ENCODE measurements at regions not wholly inside any gene's neighbourhood (a gene's known extent, or its start where the extent isn't known, plus 50 kb on each side); places are given as distances from the start of the nearest gene placed in this dataset.

DNA sequence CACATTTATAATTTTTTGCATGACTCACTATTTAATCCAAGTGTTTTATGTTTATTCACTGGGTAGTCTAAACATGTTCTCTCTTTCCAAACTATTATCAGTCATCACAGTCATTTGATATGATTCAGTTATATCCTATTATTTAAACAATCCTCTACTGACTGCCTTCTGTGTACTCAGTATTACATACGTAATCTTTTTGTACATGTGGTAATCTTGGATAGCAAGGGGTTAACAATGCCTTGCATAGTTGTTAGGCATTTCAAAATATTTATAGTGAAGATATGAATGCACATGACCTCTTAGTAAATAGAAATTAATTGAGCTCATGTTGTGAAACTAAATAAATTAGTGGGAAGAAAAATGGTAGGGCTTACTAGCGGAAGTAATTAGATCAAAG, 379.4 kb upstream of the KIAA1217 start:
- H3K9ac ChIP-seq (replicated peaks; ENCODE audit: extremely low read depth, insufficient read depth, low read length): no peak overlapping the region
- intact Hi-C loops (cut with micrococcal nuclease) (no loop called here), dilution Hi-C loops (cut with MboI; ENCODE audit: extremely low pct_ligation_motif_present, low sequenced_read_pairs) (no loop called here)
- H3K4me1 ChIP-seq (ENCODE audit: control insufficient read depth, extremely low read depth, insufficient read depth, low read length): no peaks in the 10 kb centered on the region
- peaks cover 6% of the 10 kb centered on the region for H3K9me3 ChIP-seq (replicated peaks; ENCODE audit: control insufficient read depth, insufficient read depth, low read length)
- H3K27me3 ChIP-seq (ENCODE audit: control insufficient read depth in 2 of 2, insufficient read depth in 2 of 2, low read length in 2 of 2): no peaks in the 10 kb centered on the region
- H4K20me1 ChIP-seq (replicated peaks; ENCODE audit: control insufficient read depth, extremely low read depth, insufficient read depth, low read length): no peaks in the 10 kb centered on the region
- H3K36me3 ChIP-seq (ENCODE audit: control insufficient read depth in 2 of 2, extremely low read depth in 1 of 2, insufficient read depth in 2 of 2, low read length in 2 of 2): no peaks in the 10 kb centered on the region
- no peak overlapping the region for H3K27ac ChIP-seq (ENCODE audit: insufficient read depth, low read depth, low read length)
- no TSS peak for BruUV-seq (replicated peaks)
- H3K79me2 ChIP-seq (ENCODE audit: control insufficient read depth, insufficient read depth, low read length): no peaks in the 10 kb centered on the region
- DNase-seq (ENCODE audit: low read depth, low spot score) (no peak), FAIRE-seq (no peak)
- TF ChIP-seq MYC (IDR thresholded peaks at IDR 0.05; ENCODE audit: low read depth, low read length): no peak
- no peak for TF ChIP-seq FOS (IDR thresholded peaks at IDR 0.05; ENCODE audit: borderline replicate concordance, insufficient read depth, low read length)
- TF ChIP-seq GATA2 (IDR thresholded peaks at IDR 0.05; ENCODE audit: insufficient read depth, insufficient read length, low read depth, low read length): no peak
- TF ChIP-seq, protein P1, sequence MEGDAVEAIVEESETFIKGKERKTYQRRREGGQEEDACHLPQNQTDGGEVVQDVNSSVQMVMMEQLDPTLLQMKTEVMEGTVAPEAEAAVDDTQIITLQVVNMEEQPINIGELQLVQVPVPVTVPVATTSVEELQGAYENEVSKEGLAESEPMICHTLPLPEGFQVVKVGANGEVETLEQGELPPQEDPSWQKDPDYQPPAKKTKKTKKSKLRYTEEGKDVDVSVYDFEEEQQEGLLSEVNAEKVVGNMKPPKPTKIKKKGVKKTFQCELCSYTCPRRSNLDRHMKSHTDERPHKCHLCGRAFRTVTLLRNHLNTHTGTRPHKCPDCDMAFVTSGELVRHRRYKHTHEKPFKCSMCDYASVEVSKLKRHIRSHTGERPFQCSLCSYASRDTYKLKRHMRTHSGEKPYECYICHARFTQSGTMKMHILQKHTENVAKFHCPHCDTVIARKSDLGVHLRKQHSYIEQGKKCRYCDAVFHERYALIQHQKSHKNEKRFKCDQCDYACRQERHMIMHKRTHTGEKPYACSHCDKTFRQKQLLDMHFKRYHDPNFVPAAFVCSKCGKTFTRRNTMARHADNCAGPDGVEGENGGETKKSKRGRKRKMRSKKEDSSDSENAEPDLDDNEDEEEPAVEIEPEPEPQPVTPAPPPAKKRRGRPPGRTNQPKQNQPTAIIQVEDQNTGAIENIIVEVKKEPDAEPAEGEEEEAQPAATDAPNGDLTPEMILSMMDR (IDR thresholded peaks at IDR 0.05; ENCODE audit: extremely low read depth in 1 of 2, insufficient read depth in 1 of 2, low read depth in 1 of 2, low read length in 2 of 2): no peak
- no peak for TF ChIP-seq EZH2 (IDR thresholded peaks at IDR 0.05; ENCODE audit: borderline replicate concordance, low read depth, low read length, severe bottlenecking)
- TF ChIP-seq, protein P2, sequence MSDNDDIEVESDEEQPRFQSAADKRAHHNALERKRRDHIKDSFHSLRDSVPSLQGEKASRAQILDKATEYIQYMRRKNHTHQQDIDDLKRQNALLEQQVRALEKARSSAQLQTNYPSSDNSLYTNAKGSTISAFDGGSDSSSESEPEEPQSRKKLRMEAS (IDR thresholded peaks at IDR 0.05; ENCODE audit: insufficient read depth, insufficient read length): no peak
- no peak for TF ChIP-seq POLR2A (IDR thresholded peaks at IDR 0.05; ENCODE audit: low read depth, low read length)
- no peak for TF ChIP-seq POLR2AphosphoS5 (IDR thresholded peaks at IDR 0.05; ENCODE audit: insufficient read depth, low read depth, low read length)
- no peak for TF ChIP-seq JUN (IDR thresholded peaks at IDR 0.05; ENCODE audit: borderline replicate concordance, insufficient read depth, insufficient read length, low read depth)
- ChIA-PET POLR2A (no interaction called here), CTCF (no interaction called here)
- H2AFZ ChIP-seq (ENCODE audit: low read depth, low read length): no peak overlapping the region
- no peak overlapping the region for H3K4me2 ChIP-seq (ENCODE audit: insufficient read depth, low read length)
- H3K9me1 ChIP-seq (replicated peaks; ENCODE audit: control insufficient read depth, extremely low read depth, insufficient read depth, low read length): no peaks in the 10 kb centered on the region
- no peak overlapping the region for H3K4me3 ChIP-seq (replicated peaks in 1 of 3; ENCODE audit: insufficient read depth in 1 of 3, low read depth in 1 of 3, low read length in 3 of 3)
